ENCODE measurements at regions not wholly inside any gene's neighbourhood (a gene's known extent, or its start where the extent isn't known, plus 50 kb on each side); places are given as distances from the start of the nearest gene placed in this dataset.

GRCh38 chrX:38879631-38880220 lies 78.5 kb downstream of the MID1IP1 start:
- Mint-ChIP-seq H3K9me3 (no peaks in the 10 kb centered on the region), H3K4me1 (peaks cover 5 to 14% of the 10 kb centered on the region in 2 donors), H3K4me3 (no peak overlapping the region), H3K27me3 (ENCODE audit: low read depth in 2 of 2) (peaks cover 0 to 7% of the 10 kb centered on the region in 2 donors), H3K27ac (no peak overlapping the region), H3K36me3 (no peaks in the 10 kb centered on the region)
- Histone ChIP-seq H3K4me3 (ENCODE audit: low read length) (no peak overlapping the region), H3K27me3 (ENCODE audit: control insufficient read depth, insufficient read depth, low read length) (no peaks in the 10 kb centered on the region), H3K27ac (ENCODE audit: low read length) (peak overlapping the region; percentile 69), H3K9me3 (ENCODE audit: control insufficient read depth, insufficient read depth, low read length) (no peaks in the 10 kb centered on the region), H3K4me1 (ENCODE audit: control insufficient read depth, insufficient read depth, low read length) (peaks cover 8% of the 10 kb centered on the region), H3K36me3 (ENCODE audit: control insufficient read depth, insufficient read depth, low read length) (no peaks in the 10 kb centered on the region)
- no peak for ATAC-seq
- TF ChIP-seq CTCF (IDR thresholded peaks at IDR 0.05) = no peak
- WGBS (ENCODE audit: insufficient coverage) = 14% methylated on average over 4 of the region's 4 CpGs
- peak in 1 of 2 donors; percentile 26 for DNase-seq
- intact Hi-C loops (cut with micrococcal nuclease) = no loop called here

DNA sequence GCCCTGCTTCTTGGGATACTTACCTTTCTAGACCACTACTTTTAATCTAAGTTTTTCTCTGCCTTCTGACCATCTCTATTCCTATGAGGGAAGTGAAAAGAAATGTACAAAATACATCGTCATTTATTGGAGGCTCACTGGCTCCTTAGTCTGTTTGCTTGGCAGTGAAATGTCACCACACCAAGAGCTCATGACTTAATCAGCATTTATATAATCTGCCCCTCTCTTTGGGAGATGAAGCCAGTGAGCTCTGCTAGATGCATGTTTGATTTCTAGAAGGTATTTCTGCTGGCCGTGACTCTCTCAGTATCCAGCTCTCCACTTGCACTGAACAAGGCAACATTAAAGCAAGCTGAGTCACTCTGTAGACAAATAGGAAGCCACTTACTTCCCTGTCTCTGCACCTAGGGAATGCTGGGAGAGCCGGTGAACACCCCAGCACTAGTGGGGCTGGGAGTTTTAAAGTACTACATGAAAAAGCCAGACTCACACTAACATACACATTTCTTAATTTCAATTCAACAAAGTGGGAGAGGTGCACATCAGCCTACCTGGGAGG lies 79.1 kb downstream of the MID1IP1 start:
- Mint-ChIP-seq H3K27me3 (ENCODE audit: low read depth in 2 of 2) (peaks cover 0 to 7% of the 10 kb centered on the region in 2 donors), H3K36me3 (no peaks in the 10 kb centered on the region), H3K9me3 (no peaks in the 10 kb centered on the region), H3K4me3 (no peak overlapping the region), H3K4me1 (peaks cover 5 to 14% of the 10 kb centered on the region in 2 donors), H3K27ac (no peak overlapping the region)
- Histone ChIP-seq H3K9me3 (ENCODE audit: control insufficient read depth, insufficient read depth, low read length) (no peaks in the 10 kb centered on the region), H3K36me3 (ENCODE audit: control insufficient read depth, insufficient read depth, low read length) (no peaks in the 10 kb centered on the region), H3K4me1 (ENCODE audit: control insufficient read depth, insufficient read depth, low read length) (peaks cover 8% of the 10 kb centered on the region), H3K27ac (ENCODE audit: low read length) (peak overlapping the region; percentile 69), H3K27me3 (ENCODE audit: control insufficient read depth, insufficient read depth, low read length) (no peaks in the 10 kb centered on the region), H3K4me3 (ENCODE audit: low read length) (no peak overlapping the region)
- ATAC-seq (no peak), DNase-seq (no peak)
- intact Hi-C loops (cut with micrococcal nuclease) = no loop called here
- no peak for TF ChIP-seq CTCF (IDR thresholded peaks at IDR 0.05)
- 17% methylated on average over 1 of the region's 3 CpGs for WGBS (ENCODE audit: insufficient coverage)

GRCh38 chrX:38881066-38881465 lies 79.8 kb downstream of the MID1IP1 start:
- Histone ChIP-seq H3K27ac (ENCODE audit: low read length) (no peak overlapping the region), H3K9me3 (ENCODE audit: control insufficient read depth, insufficient read depth, low read length) (no peaks in the 10 kb centered on the region), H3K27me3 (ENCODE audit: control insufficient read depth, insufficient read depth, low read length) (no peaks in the 10 kb centered on the region), H3K4me3 (ENCODE audit: low read length) (no peak overlapping the region), H3K36me3 (ENCODE audit: control insufficient read depth, insufficient read depth, low read length) (no peaks in the 10 kb centered on the region), H3K4me1 (ENCODE audit: control insufficient read depth, insufficient read depth, low read length) (peaks cover 8% of the 10 kb centered on the region)
- TF ChIP-seq CTCF (IDR thresholded peaks at IDR 0.05) = no peak
- intact Hi-C loops (cut with micrococcal nuclease) = no loop called here
- Mint-ChIP-seq H3K36me3 (no peaks in the 10 kb centered on the region), H3K27me3 (ENCODE audit: low read depth in 2 of 2) (peaks cover 0 to 7% of the 10 kb centered on the region in 2 donors), H3K4me1 (peaks cover 5 to 14% of the 10 kb centered on the region in 2 donors), H3K9me3 (no peaks in the 10 kb centered on the region), H3K4me3 (no peak overlapping the region), H3K27ac (no peak overlapping the region)
- 50% methylated on average over 1 of the region's 2 CpGs for WGBS (ENCODE audit: insufficient coverage)
- ATAC-seq (no peak), DNase-seq (no peak)

GRCh38 chrX:38881727-38882126 lies 80.5 kb downstream of the MID1IP1 start:
- H3K36me3 ChIP-seq (ENCODE audit: control insufficient read depth, insufficient read depth, low read length) = no peaks in the 10 kb centered on the region
- H3K27me3 Mint-ChIP-seq (ENCODE audit: low read depth in 2 of 2) = peaks cover 0 to 3% of the 10 kb centered on the region in 2 donors
- 65% methylated on average over 4 of the region's 4 CpGs for WGBS (ENCODE audit: insufficient coverage)
- ATAC-seq = no peak
- no peaks in the 10 kb centered on the region for H3K36me3 Mint-ChIP-seq
- no peak overlapping the region for H3K27ac Mint-ChIP-seq
- no peaks in the 10 kb centered on the region for H3K9me3 Mint-ChIP-seq
- no peaks in the 10 kb centered on the region for H3K9me3 ChIP-seq (ENCODE audit: control insufficient read depth, insufficient read depth, low read length)
- no peak overlapping the region for H3K4me3 ChIP-seq (ENCODE audit: low read length)
- H3K4me3 Mint-ChIP-seq = no peak overlapping the region
- intact Hi-C loops (cut with micrococcal nuclease) = no loop called here
- no peak overlapping the region for H3K27ac ChIP-seq (ENCODE audit: low read length)
- H3K27me3 ChIP-seq (ENCODE audit: control insufficient read depth, insufficient read depth, low read length) = no peaks in the 10 kb centered on the region
- no peak for TF ChIP-seq CTCF (IDR thresholded peaks at IDR 0.05)
- no peak for DNase-seq
- H3K4me1 Mint-ChIP-seq = peaks cover 5 to 14% of the 10 kb centered on the region in 2 donors
- peaks cover 8% of the 10 kb centered on the region for H3K4me1 ChIP-seq (ENCODE audit: control insufficient read depth, insufficient read depth, low read length)

Data from natural killer cell (primary cell).